ENCODE measurements at regions not wholly inside any gene's neighbourhood (a gene's known extent, or its start where the extent isn't known, plus 50 kb on each side); places are given as distances from the start of the nearest gene placed in this dataset.

GRCh38 chr2:236740506-236740905 lies 170.9 kb downstream of the ACKR3 start:
- Histone ChIP-seq H3K27me3 (ENCODE audit: insufficient read depth, low read length) (0 out of 2 replicates have a peak, but pooled peaks cover 3% of the 10 kb centered on the region), H3K4me1 (ENCODE audit: insufficient read depth, low read length) (peaks cover 16% of the 10 kb centered on the region), H3K9ac (ENCODE audit: low read depth, low read length) (no peak overlapping the region), H3K36me3 (ENCODE audit: insufficient read depth, low read length) (no peaks in the 10 kb centered on the region), H3K9me3 (ENCODE audit: insufficient read depth, low read depth, low read length) (no peaks in the 10 kb centered on the region), H3K27ac (ENCODE audit: low read depth, low read length) (no peak overlapping the region), H3K4me3 (ENCODE audit: low read length) (no peak overlapping the region)
- 78% methylated on average over 7 of the region's 7 CpGs for WGBS

- Histone ChIP-seq H3K27me3 (ENCODE audit: insufficient read depth, low read length) (no peaks in the 10 kb centered on the region), H3K9me3 (ENCODE audit: insufficient read depth, low read depth, low read length) (no peaks in the 10 kb centered on the region), H3K4me3 (ENCODE audit: low read length) (no peak overlapping the region), H3K4me1 (ENCODE audit: insufficient read depth, low read length) (peaks cover 24% of the 10 kb centered on the region), H3K27ac (ENCODE audit: low read depth, low read length) (no peak overlapping the region), H3K9ac (ENCODE audit: low read depth, low read length) (no peak overlapping the region), H3K36me3 (ENCODE audit: insufficient read depth, low read length) (no peaks in the 10 kb centered on the region)
- 93% methylated on average over 14 of the region's 14 CpGs for WGBS
Measured at GRCh38 chr2:236743039-236743920, 173.7 kb downstream of the ACKR3 start.

- no peaks in the 10 kb centered on the region for H3K36me3 ChIP-seq (ENCODE audit: insufficient read depth, low read length)
- H3K4me3 ChIP-seq (ENCODE audit: low read length) = no peak overlapping the region
- peaks cover 24% of the 10 kb centered on the region for H3K4me1 ChIP-seq (ENCODE audit: insufficient read depth, low read length)
- 94% methylated on average over 1 of the region's 1 CpG for WGBS
- no peak overlapping the region for H3K9ac ChIP-seq (ENCODE audit: low read depth, low read length)
- H3K27ac ChIP-seq (ENCODE audit: low read depth, low read length) = no peak overlapping the region
- no peaks in the 10 kb centered on the region for H3K9me3 ChIP-seq (ENCODE audit: insufficient read depth, low read depth, low read length)
- H3K27me3 ChIP-seq (ENCODE audit: insufficient read depth, low read length) = no peaks in the 10 kb centered on the region
Measured at GRCh38 chr2:236743921-236744280, 174.3 kb downstream of the ACKR3 start.

GRCh38 chr2:236744281-236744705 lies 174.7 kb downstream of the ACKR3 start:
- 97% methylated on average over 6 of the region's 6 CpGs for WGBS
- H3K4me3 ChIP-seq (ENCODE audit: low read length) = no peak overlapping the region
- no peaks in the 10 kb centered on the region for H3K36me3 ChIP-seq (ENCODE audit: insufficient read depth, low read length)
- H3K4me1 ChIP-seq (ENCODE audit: insufficient read depth, low read length) = peaks cover 24% of the 10 kb centered on the region
- no peak overlapping the region for H3K9ac ChIP-seq (ENCODE audit: low read depth, low read length)
- no peaks in the 10 kb centered on the region for H3K9me3 ChIP-seq (ENCODE audit: insufficient read depth, low read depth, low read length)
- no peak overlapping the region for H3K27ac ChIP-seq (ENCODE audit: low read depth, low read length)
- no peaks in the 10 kb centered on the region for H3K27me3 ChIP-seq (ENCODE audit: insufficient read depth, low read length)

- Histone ChIP-seq H3K27me3 (ENCODE audit: insufficient read depth, low read length) (no peaks in the 10 kb centered on the region), H3K4me3 (ENCODE audit: low read length) (no peak overlapping the region), H3K9ac (ENCODE audit: low read depth, low read length) (no peak overlapping the region), H3K36me3 (ENCODE audit: insufficient read depth, low read length) (no peaks in the 10 kb centered on the region), H3K4me1 (ENCODE audit: insufficient read depth, low read length) (peaks cover 24% of the 10 kb centered on the region), H3K27ac (ENCODE audit: low read depth, low read length) (no peak overlapping the region), H3K9me3 (ENCODE audit: insufficient read depth, low read depth, low read length) (no peaks in the 10 kb centered on the region)
- no CpG with 5 or more reads among the region's 1 CpG for WGBS
Measured at GRCh38 chr2:236744716-236745115, 175.1 kb downstream of the ACKR3 start.

GRCh38 chr2:236745420-236746210 lies 176.0 kb downstream of the ACKR3 start:
- Histone ChIP-seq H3K9ac (ENCODE audit: low read depth, low read length) (no peak overlapping the region), H3K4me1 (ENCODE audit: insufficient read depth, low read length) (peaks cover 24% of the 10 kb centered on the region), H3K27ac (ENCODE audit: low read depth, low read length) (no peak overlapping the region), H3K36me3 (ENCODE audit: insufficient read depth, low read length) (no peaks in the 10 kb centered on the region), H3K4me3 (ENCODE audit: low read length) (no peak overlapping the region), H3K9me3 (ENCODE audit: insufficient read depth, low read depth, low read length) (no peaks in the 10 kb centered on the region), H3K27me3 (ENCODE audit: insufficient read depth, low read length) (no peaks in the 10 kb centered on the region)
- WGBS = 52% methylated on average over 5 of the region's 5 CpGs

GRCh38 chr2:236746833-236747232 lies 177.2 kb downstream of the ACKR3 start:
- H3K9me3 ChIP-seq (ENCODE audit: insufficient read depth, low read depth, low read length) = no peaks in the 10 kb centered on the region
- 94% methylated on average over 9 of the region's 11 CpGs for WGBS
- no peaks in the 10 kb centered on the region for H3K27me3 ChIP-seq (ENCODE audit: insufficient read depth, low read length)
- no peak overlapping the region for H3K27ac ChIP-seq (ENCODE audit: low read depth, low read length)
- no peak overlapping the region for H3K4me3 ChIP-seq (ENCODE audit: low read length)
- H3K4me1 ChIP-seq (ENCODE audit: insufficient read depth, low read length) = peaks cover 24% of the 10 kb centered on the region
- no peak overlapping the region for H3K9ac ChIP-seq (ENCODE audit: low read depth, low read length)
- no peaks in the 10 kb centered on the region for H3K36me3 ChIP-seq (ENCODE audit: insufficient read depth, low read length)

- Histone ChIP-seq H3K4me1 (ENCODE audit: insufficient read depth, low read length) (peaks cover 24% of the 10 kb centered on the region), H3K9ac (ENCODE audit: low read depth, low read length) (no peak overlapping the region), H3K27ac (ENCODE audit: low read depth, low read length) (no peak overlapping the region), H3K27me3 (ENCODE audit: insufficient read depth, low read length) (no peaks in the 10 kb centered on the region), H3K36me3 (ENCODE audit: insufficient read depth, low read length) (no peaks in the 10 kb centered on the region), H3K4me3 (ENCODE audit: low read length) (no peak overlapping the region), H3K9me3 (ENCODE audit: insufficient read depth, low read depth, low read length) (no peaks in the 10 kb centered on the region)
- 87% methylated on average over 6 of the region's 7 CpGs for WGBS
Measured at GRCh38 chr2:236747426-236747825, 177.8 kb downstream of the ACKR3 start.

- no peaks in the 10 kb centered on the region for H3K27me3 ChIP-seq (ENCODE audit: insufficient read depth, low read length)
- no peaks in the 10 kb centered on the region for H3K9me3 ChIP-seq (ENCODE audit: insufficient read depth, low read depth, low read length)
- WGBS = 93% methylated on average over 5 of the region's 5 CpGs
- H3K27ac ChIP-seq (ENCODE audit: low read depth, low read length) = no peak overlapping the region
- no peaks in the 10 kb centered on the region for H3K36me3 ChIP-seq (ENCODE audit: insufficient read depth, low read length)
- no peak overlapping the region for H3K9ac ChIP-seq (ENCODE audit: low read depth, low read length)
- peaks cover 24% of the 10 kb centered on the region for H3K4me1 ChIP-seq (ENCODE audit: insufficient read depth, low read length)
- H3K4me3 ChIP-seq (ENCODE audit: low read length) = no peak overlapping the region
Measured at GRCh38 chr2:236747925-236748324, 178.3 kb downstream of the ACKR3 start.

- Histone ChIP-seq H3K4me1 (ENCODE audit: insufficient read depth, low read length) (peaks cover 24% of the 10 kb centered on the region), H3K27ac (ENCODE audit: low read depth, low read length) (no peak overlapping the region), H3K36me3 (ENCODE audit: insufficient read depth, low read length) (no peaks in the 10 kb centered on the region), H3K9me3 (ENCODE audit: insufficient read depth, low read depth, low read length) (no peaks in the 10 kb centered on the region), H3K27me3 (ENCODE audit: insufficient read depth, low read length) (no peaks in the 10 kb centered on the region), H3K9ac (ENCODE audit: low read depth, low read length) (no peak overlapping the region), H3K4me3 (ENCODE audit: low read length) (no peak overlapping the region)
- WGBS = 92% methylated on average over 9 of the region's 9 CpGs
Measured at GRCh38 chr2:236748385-236748784, 178.8 kb downstream of the ACKR3 start.

- Histone ChIP-seq H3K4me1 (ENCODE audit: insufficient read depth, low read length) (peaks cover 24% of the 10 kb centered on the region), H3K27ac (ENCODE audit: low read depth, low read length) (no peak overlapping the region), H3K9me3 (ENCODE audit: insufficient read depth, low read depth, low read length) (no peaks in the 10 kb centered on the region), H3K4me3 (ENCODE audit: low read length) (no peak overlapping the region), H3K9ac (ENCODE audit: low read depth, low read length) (no peak overlapping the region), H3K27me3 (ENCODE audit: insufficient read depth, low read length) (no peaks in the 10 kb centered on the region), H3K36me3 (ENCODE audit: insufficient read depth, low read length) (no peaks in the 10 kb centered on the region)
- WGBS = 85% methylated on average over 7 of the region's 7 CpGs
Measured at GRCh38 chr2:236748801-236749200, 179.2 kb downstream of the ACKR3 start.

All from HUES64 (cell line).